Aorta (tissue), 5 donors: ENCODE measurements at regions not wholly inside any gene's neighbourhood (a gene's known extent, or its start where the extent isn't known, plus 50 kb on each side); places are given as distances from the start of the nearest gene placed in this dataset.

ENCODE experiments used
- ATAC-seq: fragments of 200-7000 bp; cut with Tn5 transposase; one replicate; pipeline ENCODE4 v1.9.1; 2022; ENCODE audit warnings: moderate library complexity; ENCODE audit not compliant: low FRiP score
- DNase-seq, 2 donors: peaks; one replicate each; pipeline ENCODE4 v3.0.0-alpha.2; 2020
- H3K27ac ChIP-seq, 2 donors: one replicate each; pipeline ENCODE4 v1.5.1; 2013; ENCODE audit warnings: low read length in 2 of 2, mild to moderate bottlenecking in 2 of 2, moderate library complexity in 2 of 2, control low read depth in 1 of 2, inconsistent platforms in 1 of 2, low read depth in 1 of 2
- H3K27me3 ChIP-seq, 2 donors: one replicate each; pipeline ENCODE4 v1.6.1; 2013; ENCODE audit warnings: control low read depth in 1 of 2, low read length in 1 of 2, mild to moderate bottlenecking in 1 of 2, moderate library complexity in 1 of 2; ENCODE audit not compliant: insufficient read depth in 2 of 2, control insufficient read depth in 1 of 2
- H3K36me3 ChIP-seq, 2 donors: one replicate each; pipeline ENCODE4 v1.6.1; 2013; ENCODE audit warnings: control low read depth in 1 of 2, low read length in 1 of 2, mild to moderate bottlenecking in 1 of 2; ENCODE audit not compliant: insufficient read depth in 2 of 2, control insufficient read depth in 1 of 2
- H3K4me1 ChIP-seq, 2 donors: one replicate each; pipeline ENCODE4 v1.6.1; 2013; ENCODE audit warnings: low read length in 2 of 2, control low read depth in 1 of 2, mild to moderate bottlenecking in 1 of 2, moderate library complexity in 1 of 2; ENCODE audit not compliant: insufficient read depth in 2 of 2, control insufficient read depth in 1 of 2
- H3K4me3 ChIP-seq, 2 donors: one replicate each; pipeline ENCODE4 v1.5.1; 2013; ENCODE audit warnings: low read length in 2 of 2, control low read depth in 1 of 2, mild to moderate bottlenecking in 1 of 2
- H3K9me3 ChIP-seq: one replicate; pipeline ENCODE4 v1.6.1; 2013; ENCODE audit warnings: mild to moderate bottlenecking, low read length; ENCODE audit not compliant: control insufficient read depth
- WGBS, 2 donors: extraction: QIAGEN DNeasy Blood & Tissue Kit; methylation state at CpG; one replicate each; pipeline ENCODE4 v1.1.7; 2013; 5-methylcytosine and 5-hydroxymethylcytosine counted together
- intact Hi-C, 2 donors: fragments of 100-400 bp; cut with DNase I; formaldehyde crosslinking; loops; one replicate each; pipeline versions ENCODE4 v1.14.2 to v1.15.0; 2022
- donor health status: healthy with polysubstance abuse.
- donor health status: Bipolar disorder and iron deficiency.
- donor health status: DM: no; HTN: no; CAD: no.
- donor health status: DM: no; HTN: no; CAD: no.
- donor health status: DM: yes; HTN: yes; CAD: no.

- WGBS, 2 donors = 56 to 73% methylated on average over 2 of the region's 2 CpGs
Measured at GRCh38 chr12:39072658-39073057, 167.3 kb upstream of the CPNE8 start.

DNA sequence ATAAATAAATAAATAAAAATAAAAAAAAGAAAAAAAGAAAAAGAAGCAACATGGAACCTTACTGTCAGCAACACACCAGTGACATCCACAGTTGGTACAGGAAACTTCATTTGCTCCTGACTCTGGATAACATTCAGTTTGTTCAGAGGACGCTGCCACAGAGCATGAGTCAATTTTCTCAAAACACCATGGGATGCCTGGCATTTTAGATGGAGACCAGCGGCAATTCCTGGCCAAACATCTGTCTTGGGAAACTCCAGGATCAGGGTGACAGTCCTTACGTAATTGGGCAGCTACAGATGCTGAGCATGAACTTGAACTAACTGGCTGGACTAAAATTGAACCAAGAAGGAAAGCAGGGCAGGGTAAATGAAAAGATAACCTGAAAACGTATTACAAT lies 166.2 kb upstream of the CPNE8 start:
- Histone ChIP-seq H3K9me3 (no peaks in the 10 kb centered on the region), H3K4me3 (no peak overlapping the region), H3K36me3 (no peaks in the 10 kb centered on the region), H3K27me3 (no peaks in the 10 kb centered on the region), H3K27ac (no peak overlapping the region), H3K4me1 (no peaks in the 10 kb centered on the region)
- WGBS, 2 donors = 45 to 50% methylated on average over 4 of the region's 4 CpGs
- intact Hi-C loops = no loop called here
- no peak for DNase-seq
- ATAC-seq = no peak

More at GRCh38 chr12:39072658-39073057, 167.3 kb upstream of the CPNE8 start:
- Histone ChIP-seq H3K36me3 (no peaks in the 10 kb centered on the region), H3K27me3 (no peaks in the 10 kb centered on the region), H3K9me3 (no peaks in the 10 kb centered on the region), H3K27ac (no peak overlapping the region), H3K4me3 (no peak overlapping the region), H3K4me1 (no peaks in the 10 kb centered on the region)
- ATAC-seq (no peak), DNase-seq (no peak)
- intact Hi-C loops = no loop called here

- no peak overlapping the region for H3K27ac ChIP-seq
- no peak for ATAC-seq
Measured at GRCh38 chr12:39070775-39071174, 165.4 kb upstream of the CPNE8 start.

GRCh38 chr12:39065455-39065854 lies 160.1 kb upstream of the CPNE8 start:
- 59 to 66% methylated on average over 2 of the region's 2 CpGs for WGBS, 2 donors
- H3K27me3 ChIP-seq = no peaks in the 10 kb centered on the region
- intact Hi-C loops = no loop called here
- no peak for ATAC-seq
- H3K9me3 ChIP-seq = peaks cover 1% of the 10 kb centered on the region
- no peaks in the 10 kb centered on the region for H3K4me1 ChIP-seq
- DNase-seq = no peak
- H3K4me3 ChIP-seq = no peak overlapping the region
- no peak overlapping the region for H3K27ac ChIP-seq
- no peaks in the 10 kb centered on the region for H3K36me3 ChIP-seq

More at GRCh38 chr12:39070775-39071174, 165.4 kb upstream of the CPNE8 start:
- Histone ChIP-seq H3K4me1 (no peaks in the 10 kb centered on the region), H3K36me3 (no peaks in the 10 kb centered on the region), H3K4me3 (no peak overlapping the region), H3K27me3 (no peaks in the 10 kb centered on the region), H3K9me3 (no peaks in the 10 kb centered on the region)
- DNase-seq = no peak
- 72% methylated on average over 2 of the region's 2 CpGs for WGBS, 2 donors
- intact Hi-C loops = no loop called here

GRCh38 chr12:39064708-39065107 lies 159.3 kb upstream of the CPNE8 start:
- H3K27me3 ChIP-seq = no peaks in the 10 kb centered on the region
- no peak for ATAC-seq
- no peak for DNase-seq
- peaks cover 1% of the 10 kb centered on the region for H3K9me3 ChIP-seq
- H3K4me1 ChIP-seq = no peaks in the 10 kb centered on the region
- intact Hi-C loops = no loop called here
- no peaks in the 10 kb centered on the region for H3K36me3 ChIP-seq
- WGBS, 2 donors = 61 to 64% methylated on average over 7 of the region's 7 CpGs
- no peak overlapping the region for H3K27ac ChIP-seq
- no peak overlapping the region for H3K4me3 ChIP-seq

GRCh38 chr12:39062266-39062996 lies 157.0 kb upstream of the CPNE8 start:
- Histone ChIP-seq H3K27me3 (no peaks in the 10 kb centered on the region), H3K9me3 (peaks cover 1% of the 10 kb centered on the region), H3K36me3 (no peaks in the 10 kb centered on the region), H3K4me1 (no peaks in the 10 kb centered on the region), H3K27ac (no peak overlapping the region), H3K4me3 (no peak overlapping the region)
- 63 to 69% methylated on average over 3 of the region's 3 CpGs for WGBS, 2 donors
- intact Hi-C loops = no loop called here
- DNase-seq (no peak), ATAC-seq (no peak)

GRCh38 chr12:39061576-39061975 lies 156.2 kb upstream of the CPNE8 start:
- H3K36me3 ChIP-seq = no peaks in the 10 kb centered on the region
- H3K27me3 ChIP-seq = no peaks in the 10 kb centered on the region
- no peak overlapping the region for H3K27ac ChIP-seq
- H3K4me1 ChIP-seq = no peaks in the 10 kb centered on the region
- intact Hi-C loops = no loop called here
- DNase-seq (no peak), ATAC-seq (no peak)
- H3K4me3 ChIP-seq = no peak overlapping the region
- peaks cover 1% of the 10 kb centered on the region for H3K9me3 ChIP-seq
- WGBS, 2 donors = 73 to 79% methylated on average over 7 of the region's 7 CpGs

DNA sequence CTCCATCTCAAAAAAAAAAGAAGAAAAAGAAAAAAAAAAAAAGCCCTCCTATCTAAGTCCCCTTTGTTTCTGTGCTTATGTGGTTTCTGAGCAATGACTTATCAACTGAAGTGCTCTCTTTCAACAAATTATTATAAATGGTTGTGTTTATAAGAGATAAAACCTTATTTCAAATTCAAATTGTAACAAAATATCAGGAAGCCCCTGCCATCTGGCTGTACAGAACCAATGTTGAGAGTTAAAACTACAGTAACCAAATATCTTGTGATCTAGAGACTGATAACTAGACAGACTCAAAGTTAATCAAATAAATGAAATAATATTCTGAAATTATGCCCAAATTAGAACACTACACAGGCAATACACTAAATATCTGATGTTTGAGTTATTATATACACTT lies 143.0 kb upstream of the CPNE8 start:
- DNase-seq (no peak), ATAC-seq (no peak)
- Histone ChIP-seq H3K9me3 (no peaks in the 10 kb centered on the region), H3K27ac (no peak overlapping the region), H3K36me3 (no peaks in the 10 kb centered on the region), H3K4me1 (no peaks in the 10 kb centered on the region), H3K4me3 (no peak overlapping the region), H3K27me3 (no peaks in the 10 kb centered on the region)
- intact Hi-C loops = no loop called here

DNA sequence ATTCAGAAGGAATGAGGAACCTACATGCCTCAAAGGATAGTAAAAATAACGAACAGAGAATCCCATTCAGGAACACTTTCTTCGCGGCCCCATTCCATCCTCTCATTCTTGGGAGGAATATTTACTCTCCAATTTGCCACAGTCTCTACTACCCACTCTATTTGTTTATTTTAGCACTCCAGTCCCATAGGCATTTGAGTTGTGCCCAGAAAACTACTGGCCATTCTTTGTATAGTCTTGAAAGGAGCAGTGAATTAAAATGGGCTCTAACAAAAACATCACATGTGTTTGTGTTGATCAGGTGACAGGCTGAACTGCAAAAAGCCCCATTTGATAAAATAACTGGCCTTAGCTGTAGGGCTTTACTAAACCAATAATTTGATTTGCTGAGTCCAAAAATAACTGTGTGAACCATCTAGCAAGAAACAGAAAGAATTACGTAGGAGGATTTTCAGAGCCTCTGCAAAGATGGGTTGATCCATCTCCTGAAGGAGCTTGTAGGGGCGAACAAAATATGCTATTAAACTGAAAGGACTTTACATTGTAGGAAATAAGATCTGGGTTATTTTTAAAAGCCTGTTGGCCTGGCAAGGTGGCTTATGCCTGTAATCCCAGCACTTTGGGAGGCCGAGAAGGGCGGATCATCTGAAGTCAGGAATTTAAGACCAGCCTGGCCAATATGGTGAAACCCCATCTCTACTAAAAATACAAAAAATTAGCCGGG lies 142.3 kb upstream of the CPNE8 start:
- H3K27ac ChIP-seq = no peak overlapping the region
- ATAC-seq (no peak), DNase-seq (no peak)
- no peaks in the 10 kb centered on the region for H3K4me1 ChIP-seq
- H3K36me3 ChIP-seq = no peaks in the 10 kb centered on the region
- H3K9me3 ChIP-seq = no peaks in the 10 kb centered on the region
- no peaks in the 10 kb centered on the region for H3K27me3 ChIP-seq
- 46 to 54% methylated on average over 8 of the region's 8 CpGs for WGBS, 2 donors
- no peak overlapping the region for H3K4me3 ChIP-seq
- intact Hi-C loops = no loop called here
